SIG-M5 (cell line): ENCODE measurements at regions not wholly inside any gene's neighbourhood (a gene's known extent, or its start where the extent isn't known, plus 50 kb on each side); places are given as distances from the start of the nearest gene placed in this dataset.
"Not testable (repeated sequence)": the region's sequence is repeated elsewhere in the genome, so short reads cannot be mapped to it uniquely, and the experiment has no call there.

Source experiments
- DNase-seq: peaks from one replicate; lab custom pipeline; 2025; lab: John Stamatoyannopoulos, UW

GRCh38 chr10:28733245-28733644 lies 55.9 kb downstream of the BAMBI start:
- no peak for DNase-seq

GRCh38 chr10:28733647-28734046 lies 56.3 kb downstream of the BAMBI start:
- DNase-seq, result no peak

GRCh38 chr10:28734938-28735759 lies 57.8 kb downstream of the BAMBI start:
- no peak for DNase-seq

- no peak for DNase-seq
These were observed 59.8 kb downstream of the BAMBI start for GRCh38 chr10:28737096-28737495.

GRCh38 chr10:28738200-28738599 lies 60.9 kb downstream of the BAMBI start:
- no peak for DNase-seq

GRCh38 chr10:28743576-28743975 lies 66.3 kb downstream of the BAMBI start:
- no peak for DNase-seq

- no peak for DNase-seq
These were observed 66.9 kb downstream of the BAMBI start for GRCh38 chr10:28744069-28744768.

GRCh38 chr10:28754930-28755718 lies 77.8 kb downstream of the BAMBI start:
- no peak for DNase-seq

GRCh38 chr10:28761084-28761846 lies 83.9 kb downstream of the BAMBI start:
- no peak for DNase-seq

GRCh38 chr10:28763471-28764170 lies 86.3 kb downstream of the BAMBI start:
- no peak for DNase-seq

- no peak for DNase-seq
These were observed 88.3 kb downstream of the BAMBI start for GRCh38 chr10:28765641-28766040.

GRCh38 chr10:28768227-28768626 lies 90.9 kb downstream of the BAMBI start:
- DNase-seq, result no peak

GRCh38 chr10:28769091-28769604 lies 91.8 kb downstream of the BAMBI start:
- no peak for DNase-seq

GRCh38 chr10:28771580-28772090 lies 94.3 kb downstream of the BAMBI start:
- DNase-seq, result not testable (repeated sequence)

- no peak for DNase-seq
These were observed 97.0 kb downstream of the BAMBI start for GRCh38 chr10:28774051-28774995.

- no peak for DNase-seq
These were observed 98.5 kb downstream of the BAMBI start for GRCh38 chr10:28775773-28776172.

- DNase-seq, result no peak
These were observed 99.2 kb downstream of the BAMBI start for GRCh38 chr10:28776519-28776918.

GRCh38 chr10:28777911-28778310 lies 100.6 kb downstream of the BAMBI start:
- DNase-seq, result no peak

GRCh38 chr10:28778524-28778923 lies 101.2 kb downstream of the BAMBI start:
- no peak for DNase-seq

GRCh38 chr10:28781296-28781695 lies 104.0 kb downstream of the BAMBI start:
- DNase-seq, result no peak
